MM.1S (cell line): ENCODE measurements at regions not wholly inside any gene's neighbourhood (a gene's known extent, or its start where the extent isn't known, plus 50 kb on each side); places are given as distances from the start of the nearest gene placed in this dataset.

Experiments used
- EZH2 ChIP-seq: fragments of 300-600 bp; sonication (generic); optimal IDR thresholded peaks from 2 replicates; pipeline ENCODE3; 2017; ENCODE audit warnings: low read depth, mild to moderate bottlenecking, antibody characterized with exemption, low read length, mixed read lengths
- EZH2phosphoT487 ChIP-seq: fragments of 300-600 bp; sonication (generic); IDR thresholded peaks from 2 replicates; pipeline ENCODE4 v1.6.1; 2018; ENCODE audit warnings: antibody characterized with exemption, low read length
- TF ChIP-seq, protein P1 (sequence below): fragments of 300-600 bp; sonication (generic); IDR thresholded peaks from 2 replicates; pipeline ENCODE4 v1.5.1; 2016; ENCODE audit warnings: antibody characterized with exemption, low read length, mixed read lengths

GRCh38 chr1:34405266-34405959 lies 228.7 kb downstream of the C1orf94 start:
- TF ChIP-seq, protein P1, sequence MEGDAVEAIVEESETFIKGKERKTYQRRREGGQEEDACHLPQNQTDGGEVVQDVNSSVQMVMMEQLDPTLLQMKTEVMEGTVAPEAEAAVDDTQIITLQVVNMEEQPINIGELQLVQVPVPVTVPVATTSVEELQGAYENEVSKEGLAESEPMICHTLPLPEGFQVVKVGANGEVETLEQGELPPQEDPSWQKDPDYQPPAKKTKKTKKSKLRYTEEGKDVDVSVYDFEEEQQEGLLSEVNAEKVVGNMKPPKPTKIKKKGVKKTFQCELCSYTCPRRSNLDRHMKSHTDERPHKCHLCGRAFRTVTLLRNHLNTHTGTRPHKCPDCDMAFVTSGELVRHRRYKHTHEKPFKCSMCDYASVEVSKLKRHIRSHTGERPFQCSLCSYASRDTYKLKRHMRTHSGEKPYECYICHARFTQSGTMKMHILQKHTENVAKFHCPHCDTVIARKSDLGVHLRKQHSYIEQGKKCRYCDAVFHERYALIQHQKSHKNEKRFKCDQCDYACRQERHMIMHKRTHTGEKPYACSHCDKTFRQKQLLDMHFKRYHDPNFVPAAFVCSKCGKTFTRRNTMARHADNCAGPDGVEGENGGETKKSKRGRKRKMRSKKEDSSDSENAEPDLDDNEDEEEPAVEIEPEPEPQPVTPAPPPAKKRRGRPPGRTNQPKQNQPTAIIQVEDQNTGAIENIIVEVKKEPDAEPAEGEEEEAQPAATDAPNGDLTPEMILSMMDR, result no peak
- no peak for TF ChIP-seq EZH2
- TF ChIP-seq EZH2phosphoT487, result no peak
